ENCODE measurements at regions not wholly inside any gene's neighbourhood (a gene's known extent, or its start where the extent isn't known, plus 50 kb on each side); places are given as distances from the start of the nearest gene placed in this dataset.

- DNase-seq (ENCODE audit: low spot score), result no peak
Observed at GRCh38 chr15:96222981-96223380, 107.5 kb upstream of the NR2F2 start.

DNA sequence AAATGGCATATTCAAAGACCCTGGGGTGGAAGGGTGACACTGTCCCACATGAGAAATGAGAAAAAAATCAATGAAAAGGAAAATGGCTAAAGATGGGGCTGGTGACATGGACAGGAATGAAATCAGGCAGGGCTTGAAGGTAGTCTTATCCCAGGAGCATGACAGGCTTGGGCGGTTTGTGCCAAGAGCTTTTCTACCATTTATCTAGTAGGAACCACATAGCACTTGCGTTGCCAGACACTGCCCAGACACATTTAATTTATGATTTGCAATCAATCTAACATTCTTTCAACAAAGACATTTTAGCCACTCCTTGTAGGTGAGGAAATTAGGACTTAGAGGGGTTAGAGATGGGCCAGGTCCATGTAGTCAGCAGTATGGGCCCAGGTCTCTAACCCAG lies 106.6 kb upstream of the NR2F2 start:
- no peak for DNase-seq (ENCODE audit: low spot score)

GRCh38 chr15:96225642-96226259 lies 104.7 kb upstream of the NR2F2 start:
- no peak for DNase-seq (ENCODE audit: low spot score)

GRCh38 chr15:96230526-96231181 lies 99.8 kb upstream of the NR2F2 start:
- no peak for DNase-seq (ENCODE audit: low spot score)

GRCh38 chr15:96232335-96232734 lies 98.2 kb upstream of the NR2F2 start:
- DNase-seq (ENCODE audit: low spot score), result peak; percentile 11

- no peak for DNase-seq (ENCODE audit: low spot score)
Observed at GRCh38 chr15:96234109-96234892, 96.2 kb upstream of the NR2F2 start.

- DNase-seq (ENCODE audit: low spot score), result no peak
Observed at GRCh38 chr15:96237002-96237401, 93.5 kb upstream of the NR2F2 start.

GRCh38 chr15:96242761-96243160 lies 87.7 kb upstream of the NR2F2 start:
- no peak for DNase-seq (ENCODE audit: low spot score)

DNA sequence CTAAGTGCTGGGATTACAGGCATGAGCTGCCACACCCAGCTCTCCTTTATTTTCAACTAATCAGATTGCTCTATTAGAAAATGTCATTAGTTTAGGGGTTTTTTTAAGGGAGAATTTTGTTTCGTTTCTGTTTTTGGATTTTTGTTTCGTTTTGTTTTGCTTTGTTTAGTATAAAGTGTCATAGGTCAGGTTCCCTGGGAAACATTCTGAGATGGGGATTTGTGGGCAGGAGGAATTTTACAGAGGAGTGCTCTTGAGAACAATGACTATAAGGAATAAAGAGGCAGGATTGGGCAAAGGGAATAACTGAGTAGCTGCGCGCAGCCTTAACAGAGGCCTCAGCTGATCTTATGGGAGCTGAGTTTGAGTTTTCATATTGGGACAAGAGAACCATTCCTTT lies 86.8 kb upstream of the NR2F2 start:
- DNase-seq (ENCODE audit: low spot score), result no peak

- DNase-seq (ENCODE audit: low spot score), result no peak
Observed at GRCh38 chr15:96245252-96245651, 85.2 kb upstream of the NR2F2 start.

DNA sequence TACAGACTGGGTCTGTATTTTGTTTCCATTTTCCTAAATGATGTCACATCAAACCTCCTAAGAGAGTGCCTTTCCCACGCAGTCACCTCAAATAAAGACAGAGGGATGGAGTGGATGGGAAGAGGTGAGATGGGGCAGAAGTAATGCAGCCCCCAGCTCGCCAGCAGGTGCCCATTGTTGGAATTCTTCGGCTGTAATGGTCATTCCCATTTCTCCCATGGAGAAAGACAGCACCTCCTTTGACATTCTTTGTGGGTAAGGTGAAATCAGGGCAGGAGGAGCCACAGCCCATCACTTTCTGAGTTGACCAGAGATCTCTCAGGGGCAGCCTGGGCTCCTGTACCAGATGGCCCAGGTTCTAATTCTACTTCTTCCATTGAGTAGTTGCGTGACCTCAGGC lies 84.4 kb upstream of the NR2F2 start:
- DNase-seq (ENCODE audit: low spot score), result no peak

DNA sequence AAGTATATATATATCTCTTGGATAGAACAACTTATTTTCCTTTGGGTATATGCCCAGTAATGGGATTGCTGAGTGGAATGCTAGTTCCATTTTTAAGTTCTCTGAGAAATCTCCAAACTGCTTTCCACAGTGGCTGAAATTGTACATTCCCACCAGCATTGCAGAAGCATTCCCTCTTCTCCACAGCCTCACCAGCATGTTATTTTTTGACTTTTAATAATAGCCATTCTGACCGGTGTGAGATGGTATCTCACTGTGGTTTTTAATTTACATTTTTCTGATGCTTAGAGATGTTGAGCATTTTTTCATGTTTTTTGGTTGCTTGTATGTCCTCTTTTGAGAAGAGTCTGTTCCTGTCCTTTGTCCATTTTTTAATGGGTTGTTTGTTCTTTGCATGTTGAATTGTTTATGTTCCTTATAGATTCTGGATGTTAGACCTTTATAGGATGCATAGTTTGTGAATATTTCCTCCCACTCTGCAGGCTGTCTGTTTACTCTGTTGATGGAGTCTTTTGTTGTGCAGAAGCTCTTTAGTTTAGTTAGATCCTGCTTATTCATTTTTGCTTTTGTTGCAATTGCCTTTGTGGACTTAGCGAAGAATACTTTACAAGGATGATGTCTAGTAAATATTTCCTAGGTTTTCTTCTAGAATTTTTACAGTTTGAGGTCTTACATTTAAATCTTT lies 82.7 kb upstream of the NR2F2 start:
- no peak for DNase-seq (ENCODE audit: low spot score)

DNA sequence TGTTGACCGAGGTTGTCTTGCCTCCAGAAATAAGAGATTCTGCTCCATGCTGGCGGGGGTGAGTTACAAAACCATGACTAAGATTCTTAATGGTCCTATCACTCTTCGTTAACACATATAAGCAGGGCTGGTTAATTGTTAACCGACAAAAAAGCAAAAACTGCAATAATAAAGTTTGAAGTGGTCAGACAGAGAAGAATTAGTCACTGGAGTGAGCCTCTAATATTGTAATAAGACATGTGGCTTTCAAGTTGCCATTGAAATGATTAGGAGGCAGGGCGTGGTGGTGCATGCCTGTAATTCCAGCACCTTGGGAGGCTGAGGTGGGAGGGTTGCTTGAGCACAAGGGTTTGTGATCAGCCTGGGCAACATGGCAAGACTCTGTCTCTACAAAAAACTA lies 78.4 kb upstream of the NR2F2 start:
- no peak for DNase-seq (ENCODE audit: low spot score)

DNA sequence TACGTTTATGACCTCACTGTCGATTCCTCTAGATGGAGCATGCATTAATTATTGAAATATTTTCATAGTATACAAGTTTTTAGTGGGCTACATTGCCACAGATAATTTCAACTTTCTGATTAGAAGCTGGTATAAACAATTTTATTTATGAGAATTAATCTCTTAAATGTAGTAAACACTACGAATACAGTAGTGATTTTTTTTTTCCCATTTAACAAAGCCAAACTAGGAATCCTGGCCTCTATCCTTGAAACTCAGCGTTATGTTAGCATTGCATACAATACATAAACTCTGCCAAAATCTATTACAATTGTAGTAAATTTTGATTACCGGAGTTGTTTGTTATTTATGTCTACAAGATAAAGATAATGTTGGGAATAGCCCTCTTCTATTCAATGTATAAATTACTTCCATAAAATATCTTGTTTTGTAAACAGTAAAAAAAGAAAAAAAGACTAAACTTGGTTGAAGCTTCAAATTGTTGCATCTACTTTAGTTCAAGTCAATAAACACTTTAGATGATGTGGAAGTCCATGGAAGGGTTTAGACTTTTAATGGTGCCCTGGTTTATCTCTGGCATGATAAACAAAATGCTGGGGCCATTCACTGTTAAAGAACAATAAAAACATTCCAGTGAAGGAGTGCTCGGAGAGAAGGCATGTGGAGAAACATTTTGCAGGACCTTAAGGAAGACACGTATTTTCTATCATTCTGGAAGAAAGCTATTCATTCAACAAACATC lies 77.3 kb upstream of the NR2F2 start:
- DNase-seq (ENCODE audit: low spot score), result no peak

DNA sequence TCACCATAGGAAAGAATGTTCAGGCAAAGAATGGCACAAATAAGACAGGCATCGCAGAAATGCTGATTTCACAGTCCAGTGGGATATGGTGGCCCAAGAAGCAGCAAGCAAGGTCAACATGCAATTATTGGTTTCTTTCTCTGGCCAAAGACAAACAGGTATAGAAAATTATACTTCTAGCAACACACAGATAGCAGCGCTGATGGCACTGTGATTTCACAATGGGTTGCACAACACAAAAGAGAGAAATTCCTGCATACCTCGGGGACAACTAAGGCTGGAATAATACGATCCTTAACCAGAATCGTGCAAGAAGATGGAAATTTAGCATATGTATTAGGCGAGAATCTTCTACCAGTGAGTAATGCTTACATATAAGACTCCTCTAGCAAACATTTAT lies 76.3 kb upstream of the NR2F2 start:
- DNase-seq (ENCODE audit: low spot score), result no peak

DNA sequence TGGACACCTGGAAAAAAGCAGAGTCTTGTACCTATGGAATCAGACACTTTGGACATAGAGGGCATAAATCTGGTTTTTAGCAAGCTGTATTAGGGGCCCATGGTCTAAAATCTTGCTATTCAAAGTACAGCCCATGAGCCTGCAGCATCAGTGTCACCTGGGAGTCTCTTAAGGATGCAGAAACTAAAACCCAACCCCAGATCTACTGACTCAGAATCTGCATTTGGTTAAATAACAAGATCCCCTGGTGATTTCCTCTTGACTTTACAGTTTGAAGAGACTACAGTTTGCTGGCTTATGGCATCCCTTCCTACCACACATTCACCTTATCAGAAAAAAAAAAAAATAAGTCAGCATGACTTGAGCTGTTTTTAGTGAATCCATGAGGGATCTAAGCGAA lies 74.9 kb upstream of the NR2F2 start:
- no peak for DNase-seq (ENCODE audit: low spot score)

DNA sequence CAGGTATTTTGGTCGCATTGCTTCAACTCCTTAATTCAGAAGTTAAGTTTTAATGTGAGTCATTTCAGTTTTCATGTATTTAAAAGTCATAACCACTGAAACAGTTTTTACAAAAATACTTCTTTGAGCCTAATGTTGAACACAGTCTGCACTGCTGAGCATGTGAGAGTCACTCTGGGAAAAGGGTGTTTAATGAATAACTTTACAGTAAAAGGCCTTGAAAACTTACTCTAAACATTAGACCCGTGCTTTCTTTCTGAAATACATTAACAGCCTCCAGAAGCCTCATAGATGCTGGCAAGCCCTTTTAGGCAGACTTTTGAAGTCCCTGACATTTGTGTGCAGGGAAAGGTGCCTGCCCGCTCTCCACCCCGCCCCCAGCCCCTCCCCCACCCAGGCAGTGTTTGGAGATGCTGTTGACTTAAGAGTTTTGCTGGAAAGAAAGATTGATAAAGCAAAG lies 68.9 kb upstream of the NR2F2 start:
- no peak for DNase-seq (ENCODE audit: low spot score)

- DNase-seq (ENCODE audit: low spot score), result no peak
Observed at GRCh38 chr15:96262097-96262496, 68.4 kb upstream of the NR2F2 start.

- DNase-seq (ENCODE audit: low spot score), result no peak
Observed at GRCh38 chr15:96262549-96263489, 67.7 kb upstream of the NR2F2 start.

DNA sequence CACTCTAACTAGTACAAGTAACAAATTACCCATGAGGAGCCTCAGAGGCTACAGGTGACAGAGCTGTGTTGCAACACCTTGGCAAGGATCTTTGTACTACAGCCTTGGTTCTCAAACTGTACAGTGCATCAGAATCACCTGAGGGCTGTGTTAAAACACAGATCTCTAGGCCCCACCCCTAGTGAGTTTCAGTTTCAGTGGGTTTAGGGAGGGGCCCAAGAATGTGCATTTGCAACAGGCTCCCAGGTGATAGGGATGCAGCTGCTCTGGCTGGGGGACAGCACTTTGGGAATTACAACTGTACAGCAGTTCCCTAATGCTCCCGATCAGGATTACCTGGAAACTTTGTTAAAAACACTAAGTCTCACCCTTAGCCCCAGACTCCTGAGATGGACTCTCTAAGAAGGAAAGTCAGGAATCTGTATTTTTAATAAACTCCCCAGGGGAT lies 66.1 kb upstream of the NR2F2 start:
- no peak for DNase-seq (ENCODE audit: low spot score)

All from pons (tissue), 1 donor.